ENCODE measurements at regions not wholly inside any gene's neighbourhood (a gene's known extent, or its start where the extent isn't known, plus 50 kb on each side); places are given as distances from the start of the nearest gene placed in this dataset.

DNA sequence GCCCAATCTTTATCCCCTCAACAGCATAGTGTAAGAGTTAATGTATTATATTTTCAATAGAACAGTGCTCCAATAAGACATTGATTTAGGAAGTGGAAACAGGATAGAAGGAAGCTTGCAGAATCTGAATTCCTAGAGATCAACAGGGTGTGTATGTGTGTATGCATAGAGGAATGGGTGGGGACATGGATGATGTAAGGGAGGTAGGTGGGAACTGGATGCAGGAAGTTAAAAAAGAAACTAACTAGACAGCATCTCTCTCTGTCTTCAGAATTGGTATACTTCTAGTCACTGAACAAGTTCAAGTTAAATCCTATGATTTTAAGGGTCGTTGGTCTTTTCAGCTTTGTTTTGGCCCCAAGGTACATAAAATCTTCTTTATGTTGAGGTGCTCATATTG lies 196.6 kb downstream of the PMAIP1 start:
- no peaks in the 10 kb centered on the region for H3K79me2 ChIP-seq (ENCODE audit: insufficient read depth, low read depth)
- H3K4me1 ChIP-seq (ENCODE audit: low read depth, poor library complexity, severe bottlenecking), result no peaks in the 10 kb centered on the region
- H4K20me1 ChIP-seq (ENCODE audit: insufficient read depth), result no peaks in the 10 kb centered on the region
- 0 out of 2 replicates have a peak overlapping the region, but pooled peaks have one; percentile 9 for H2AFZ ChIP-seq (ENCODE audit: low read depth)
- TF ChIP-seq, protein P1, sequence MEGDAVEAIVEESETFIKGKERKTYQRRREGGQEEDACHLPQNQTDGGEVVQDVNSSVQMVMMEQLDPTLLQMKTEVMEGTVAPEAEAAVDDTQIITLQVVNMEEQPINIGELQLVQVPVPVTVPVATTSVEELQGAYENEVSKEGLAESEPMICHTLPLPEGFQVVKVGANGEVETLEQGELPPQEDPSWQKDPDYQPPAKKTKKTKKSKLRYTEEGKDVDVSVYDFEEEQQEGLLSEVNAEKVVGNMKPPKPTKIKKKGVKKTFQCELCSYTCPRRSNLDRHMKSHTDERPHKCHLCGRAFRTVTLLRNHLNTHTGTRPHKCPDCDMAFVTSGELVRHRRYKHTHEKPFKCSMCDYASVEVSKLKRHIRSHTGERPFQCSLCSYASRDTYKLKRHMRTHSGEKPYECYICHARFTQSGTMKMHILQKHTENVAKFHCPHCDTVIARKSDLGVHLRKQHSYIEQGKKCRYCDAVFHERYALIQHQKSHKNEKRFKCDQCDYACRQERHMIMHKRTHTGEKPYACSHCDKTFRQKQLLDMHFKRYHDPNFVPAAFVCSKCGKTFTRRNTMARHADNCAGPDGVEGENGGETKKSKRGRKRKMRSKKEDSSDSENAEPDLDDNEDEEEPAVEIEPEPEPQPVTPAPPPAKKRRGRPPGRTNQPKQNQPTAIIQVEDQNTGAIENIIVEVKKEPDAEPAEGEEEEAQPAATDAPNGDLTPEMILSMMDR (conservative IDR thresholded peaks at IDR 0.05; ENCODE audit: low read depth, low read length), result no peak
- H3K27me3 ChIP-seq (ENCODE audit: insufficient read depth, low read depth), result no peaks in the 10 kb centered on the region
- no peaks in the 10 kb centered on the region for H3K36me3 ChIP-seq (ENCODE audit: insufficient read depth)
- no peak overlapping the region for H3K9ac ChIP-seq
- H3K4me3 ChIP-seq (IDR thresholded peaks at IDR 0.05; ENCODE audit: insufficient read depth, low read depth, low read length), result no peak overlapping the region
- no peak overlapping the region for H3K27ac ChIP-seq
- H3K4me2 ChIP-seq, result peak overlapping the region; percentile 25; the same call in 1 of the 2 replicates

DNA sequence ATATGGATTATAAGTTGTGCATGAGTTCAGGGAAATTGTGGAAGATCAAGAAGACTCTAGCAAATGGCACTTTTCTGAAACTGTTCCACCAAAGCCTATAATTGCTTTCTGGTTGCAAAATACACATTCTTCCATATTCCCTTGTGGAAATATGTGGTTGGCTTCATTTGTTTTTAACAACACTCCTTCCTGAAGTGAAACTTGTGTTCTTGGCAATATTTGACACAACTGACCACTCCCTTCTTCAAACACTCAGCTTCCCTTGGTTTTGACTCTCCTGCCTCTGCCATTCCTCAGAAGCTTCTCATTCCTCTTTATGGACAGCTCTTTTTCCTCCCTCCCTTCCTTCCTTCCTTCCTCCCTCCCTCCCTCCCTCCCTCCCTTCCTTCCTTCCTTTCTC lies 192.3 kb downstream of the PMAIP1 start:
- Histone ChIP-seq H3K27me3 (ENCODE audit: insufficient read depth, low read depth) (no peaks in the 10 kb centered on the region), H3K4me2 (no peak overlapping the region), H3K4me3 (IDR thresholded peaks at IDR 0.05; ENCODE audit: insufficient read depth, low read depth, low read length) (no peak overlapping the region), H3K9ac (no peak overlapping the region), H3K36me3 (ENCODE audit: insufficient read depth) (no peaks in the 10 kb centered on the region), H3K27ac (no peak overlapping the region), H3K4me1 (ENCODE audit: low read depth, poor library complexity, severe bottlenecking) (no peaks in the 10 kb centered on the region), H3K79me2 (ENCODE audit: insufficient read depth, low read depth) (no peaks in the 10 kb centered on the region), H4K20me1 (ENCODE audit: insufficient read depth) (no peaks in the 10 kb centered on the region), H2AFZ (ENCODE audit: low read depth) (no peak overlapping the region)
- TF ChIP-seq, protein P1 (conservative IDR thresholded peaks at IDR 0.05; ENCODE audit: low read depth, low read length), result no peak

DNA sequence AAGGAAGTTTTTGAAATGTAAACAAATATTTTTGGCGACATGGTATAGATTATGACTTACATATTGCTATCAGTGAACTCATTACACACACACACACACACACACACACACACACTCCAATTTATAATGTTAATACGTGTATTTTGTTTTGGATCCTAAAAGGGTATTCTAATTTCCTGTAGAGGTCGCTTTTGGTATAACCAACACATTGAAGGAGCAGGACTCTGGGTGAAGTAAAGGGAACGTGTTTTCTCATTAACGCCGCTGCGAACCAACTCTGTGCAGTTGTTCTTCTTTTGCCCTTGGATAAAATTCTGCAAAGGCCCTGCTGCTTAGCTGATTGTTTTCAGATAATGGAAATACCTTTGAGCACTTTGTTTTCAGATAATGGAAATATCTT lies 190.4 kb downstream of the PMAIP1 start:
- H3K9ac ChIP-seq, result no peak overlapping the region
- no peak overlapping the region for H3K4me2 ChIP-seq
- H3K4me1 ChIP-seq (ENCODE audit: low read depth, poor library complexity, severe bottlenecking), result no peaks in the 10 kb centered on the region

DNA sequence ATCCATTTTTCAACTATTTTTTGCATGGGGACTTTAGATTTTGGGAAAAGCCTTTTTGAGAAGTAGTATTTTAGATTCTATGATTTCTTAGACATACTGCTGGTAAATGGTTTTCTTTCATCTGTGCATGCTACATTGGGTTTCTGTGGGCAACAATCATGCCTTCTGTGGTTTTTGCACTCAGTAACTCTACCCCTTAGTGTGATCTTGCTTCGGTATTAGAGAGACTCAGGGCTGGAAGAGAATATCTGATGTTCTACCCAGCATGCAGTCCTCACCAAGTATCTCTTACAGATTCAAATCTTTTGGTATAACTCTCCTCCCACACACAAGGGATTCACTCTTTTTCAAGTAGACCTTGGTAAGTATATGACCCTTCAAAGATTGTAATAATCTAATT lies 183.0 kb downstream of the PMAIP1 start:
- Histone ChIP-seq H3K27ac (peak overlapping the region; percentile 3; the same call in 1 of the 2 replicates), H3K4me3 (IDR thresholded peaks at IDR 0.05; ENCODE audit: insufficient read depth, low read depth, low read length) (no peak overlapping the region), H4K20me1 (ENCODE audit: insufficient read depth) (no peaks in the 10 kb centered on the region), H3K4me1 (ENCODE audit: low read depth, poor library complexity, severe bottlenecking) (peaks cover 21% of the 10 kb centered on the region), H3K79me2 (ENCODE audit: insufficient read depth, low read depth) (no peaks in the 10 kb centered on the region), H3K27me3 (ENCODE audit: insufficient read depth, low read depth) (no peaks in the 10 kb centered on the region), H3K9ac (no peak overlapping the region), H3K36me3 (ENCODE audit: insufficient read depth) (no peaks in the 10 kb centered on the region), H3K4me2 (peak overlapping the region; percentile 44), H2AFZ (ENCODE audit: low read depth) (no peak overlapping the region)
- TF ChIP-seq, protein P1 (conservative IDR thresholded peaks at IDR 0.05; ENCODE audit: low read depth, low read length), result no peak

More for the DNA sequence above, 190.4 kb downstream of the PMAIP1 start:
- no peaks in the 10 kb centered on the region for H4K20me1 ChIP-seq (ENCODE audit: insufficient read depth)
- no peaks in the 10 kb centered on the region for H3K79me2 ChIP-seq (ENCODE audit: insufficient read depth, low read depth)
- no peak overlapping the region for H3K27ac ChIP-seq
- H3K4me3 ChIP-seq (IDR thresholded peaks at IDR 0.05; ENCODE audit: insufficient read depth, low read depth, low read length), result no peak overlapping the region
- H3K27me3 ChIP-seq (ENCODE audit: insufficient read depth, low read depth), result no peaks in the 10 kb centered on the region
- H2AFZ ChIP-seq (ENCODE audit: low read depth), result no peak overlapping the region
- TF ChIP-seq, protein P1 (conservative IDR thresholded peaks at IDR 0.05; ENCODE audit: low read depth, low read length), result no peak
- H3K36me3 ChIP-seq (ENCODE audit: insufficient read depth), result no peaks in the 10 kb centered on the region
